Keratinocyte (primary cell): ENCODE measurements at regions not wholly inside any gene's neighbourhood (a gene's known extent, or its start where the extent isn't known, plus 50 kb on each side); places are given as distances from the start of the nearest gene placed in this dataset.

ENCODE experiments used
- CTCF ChIP-seq, 3 experiments: IDR thresholded peaks in 1 of 3; conservative IDR thresholded peaks in 1 of 3; optimal IDR thresholded peaks in 1 of 3; 2 replicates in 2 of 3; 3 replicates in 1 of 3; pipeline versions ENCODE3 to v1.5.1; 2011; ENCODE audit warnings: low read length in 3 of 3, mild to moderate bottlenecking in 3 of 3, moderate library complexity in 2 of 3, control low read depth in 1 of 3, inconsistent platforms in 1 of 3; ENCODE audit not compliant: insufficient read depth in 2 of 3; ENCODE audit errors: extremely low read depth in 1 of 3
- EZH2 ChIP-seq: IDR thresholded peaks from one replicate; pipeline ENCODE4 v1.6.1; 2012; ENCODE audit warnings: inconsistent platforms, mild to moderate bottlenecking, low read length, moderate library complexity

- TF ChIP-seq CTCF (optimal IDR thresholded peaks at IDR 0.05 in 1 of 3, IDR thresholded peaks at IDR 0.05 in 1 of 3, conservative IDR thresholded peaks at IDR 0.05 in 1 of 3; ENCODE audit: extremely low read depth in 1 of 3, insufficient read depth in 2 of 3, low read length in 3 of 3) = no peak
- TF ChIP-seq EZH2 = no peak
Observed at GRCh38 chr14:49955024-49955423, 62.1 kb downstream of the ARF6 start.
